Myocyte (in vitro differentiated cells): ENCODE measurements at regions not wholly inside any gene's neighbourhood (a gene's known extent, or its start where the extent isn't known, plus 50 kb on each side); places are given as distances from the start of the nearest gene placed in this dataset.

Experiments
- DNase-seq: peaks from one replicate; pipeline ENCODE4 v3.0.0-alpha.2; 2012; ENCODE audit warnings: low read depth

DNA sequence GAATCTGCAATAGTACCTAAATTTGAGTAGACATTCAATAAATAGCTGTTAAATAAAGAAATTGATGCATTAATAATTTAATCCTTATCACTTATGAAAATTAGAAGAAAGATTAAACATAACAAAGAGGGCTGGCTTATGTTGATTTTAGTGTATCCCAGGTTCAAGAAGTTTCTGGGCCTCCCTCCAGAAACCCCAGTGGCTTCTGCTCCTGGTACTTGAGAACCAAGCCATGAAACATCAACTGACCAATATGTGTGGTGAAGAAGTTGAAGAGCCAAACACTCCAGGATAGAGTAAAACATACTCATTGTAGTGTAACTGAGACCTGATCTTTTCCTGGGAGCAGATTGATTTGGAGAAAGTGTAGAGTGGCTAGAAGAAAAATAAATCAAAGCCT lies 1465.7 kb upstream of the PIK3C3 start:
- no peak for DNase-seq

- no peak for DNase-seq
Observed at GRCh38 chr18:40485318-40485717, 1469.7 kb upstream of the PIK3C3 start.

- DNase-seq: no peak
Observed at GRCh38 chr18:40473221-40474029, 1481.6 kb upstream of the PIK3C3 start.

DNA sequence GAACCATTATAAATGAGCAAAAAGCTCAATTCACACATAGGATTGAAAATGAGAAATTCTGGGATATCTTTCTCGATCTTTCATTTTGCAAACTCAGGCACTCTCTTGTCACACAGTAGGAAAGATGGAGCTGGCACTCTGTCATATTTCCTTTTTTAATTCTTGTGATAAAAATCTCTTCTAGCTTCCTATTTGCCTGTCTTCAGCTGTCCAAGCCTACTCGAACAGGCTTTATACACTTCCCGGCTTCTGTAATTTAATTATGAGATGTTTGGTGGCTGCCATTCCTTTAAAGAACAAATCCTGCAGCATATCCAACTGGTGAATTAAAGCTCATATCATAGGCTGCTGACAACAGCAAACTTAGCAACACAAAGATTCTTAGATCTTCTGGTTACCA lies 1484.3 kb upstream of the PIK3C3 start:
- no peak for DNase-seq

GRCh38 chr18:40469851-40470250 lies 1485.2 kb upstream of the PIK3C3 start:
- DNase-seq: no peak

- no peak for DNase-seq
Observed at GRCh38 chr18:40469316-40469715, 1485.7 kb upstream of the PIK3C3 start.

DNA sequence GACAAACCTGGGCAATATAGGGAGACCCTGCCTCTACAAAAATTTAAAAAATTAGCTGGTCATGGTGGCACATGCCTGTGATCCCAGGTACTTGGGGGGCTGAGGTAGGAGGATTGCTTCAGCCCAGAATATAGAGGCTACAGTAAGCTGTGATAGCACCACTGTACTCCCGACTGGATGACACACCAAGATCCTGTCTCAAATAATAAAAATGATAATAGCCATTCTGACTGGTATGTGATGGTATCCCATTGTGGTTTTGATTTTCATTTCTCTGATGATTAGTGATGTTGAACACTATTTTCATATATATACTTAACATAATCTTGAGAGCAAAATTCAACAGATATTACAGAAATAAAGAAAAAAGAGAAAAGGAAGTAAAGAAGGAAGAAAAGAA lies 1491.0 kb upstream of the PIK3C3 start:
- DNase-seq: no peak

- no peak for DNase-seq
Observed at GRCh38 chr18:40453903-40454302, 1501.1 kb upstream of the PIK3C3 start.

GRCh38 chr18:40452599-40452998 lies 1502.4 kb upstream of the PIK3C3 start:
- DNase-seq: no peak

GRCh38 chr18:40450751-40451150 lies 1504.3 kb upstream of the PIK3C3 start:
- DNase-seq: no peak

GRCh38 chr18:40447820-40448219 lies 1507.2 kb upstream of the PIK3C3 start:
- no peak for DNase-seq

DNA sequence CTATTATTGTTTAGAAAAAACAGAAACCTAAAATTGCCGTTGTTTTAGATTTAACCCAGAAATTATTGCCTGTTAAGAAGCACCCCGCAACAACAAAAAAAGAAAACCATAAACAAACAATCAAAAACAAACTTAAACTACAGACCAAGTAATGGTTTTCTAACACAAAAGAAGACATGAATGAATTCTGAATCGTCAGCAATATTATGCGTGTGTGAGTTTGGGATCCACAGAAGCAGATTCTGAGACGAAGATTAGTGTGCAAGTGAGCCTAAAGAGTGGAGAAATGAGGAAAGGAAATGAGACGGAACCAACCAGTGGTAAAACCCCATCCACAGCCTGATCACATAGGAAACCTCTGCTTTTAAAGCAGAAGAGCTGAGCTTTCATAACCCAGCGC lies 1514.9 kb upstream of the PIK3C3 start:
- DNase-seq: no peak

DNA sequence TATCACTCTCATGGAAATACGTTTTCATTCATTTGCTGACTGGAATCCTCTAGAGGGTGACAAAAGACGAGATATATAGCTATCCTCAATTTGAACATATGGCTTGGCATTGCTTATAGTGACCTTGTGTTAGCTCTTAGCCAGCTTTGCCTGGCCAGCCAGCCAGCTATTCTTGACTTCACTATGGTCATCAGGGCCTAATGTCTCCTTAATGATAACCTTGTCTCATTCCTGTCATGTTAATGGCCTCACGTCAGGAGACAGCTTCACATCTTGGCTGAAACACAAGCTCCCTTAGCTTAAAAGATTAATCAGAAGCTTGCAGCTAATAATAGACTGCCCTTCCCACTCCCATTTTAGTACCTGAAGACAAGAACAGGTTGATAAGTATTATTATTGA lies 1517.5 kb upstream of the PIK3C3 start:
- DNase-seq: no peak

DNA sequence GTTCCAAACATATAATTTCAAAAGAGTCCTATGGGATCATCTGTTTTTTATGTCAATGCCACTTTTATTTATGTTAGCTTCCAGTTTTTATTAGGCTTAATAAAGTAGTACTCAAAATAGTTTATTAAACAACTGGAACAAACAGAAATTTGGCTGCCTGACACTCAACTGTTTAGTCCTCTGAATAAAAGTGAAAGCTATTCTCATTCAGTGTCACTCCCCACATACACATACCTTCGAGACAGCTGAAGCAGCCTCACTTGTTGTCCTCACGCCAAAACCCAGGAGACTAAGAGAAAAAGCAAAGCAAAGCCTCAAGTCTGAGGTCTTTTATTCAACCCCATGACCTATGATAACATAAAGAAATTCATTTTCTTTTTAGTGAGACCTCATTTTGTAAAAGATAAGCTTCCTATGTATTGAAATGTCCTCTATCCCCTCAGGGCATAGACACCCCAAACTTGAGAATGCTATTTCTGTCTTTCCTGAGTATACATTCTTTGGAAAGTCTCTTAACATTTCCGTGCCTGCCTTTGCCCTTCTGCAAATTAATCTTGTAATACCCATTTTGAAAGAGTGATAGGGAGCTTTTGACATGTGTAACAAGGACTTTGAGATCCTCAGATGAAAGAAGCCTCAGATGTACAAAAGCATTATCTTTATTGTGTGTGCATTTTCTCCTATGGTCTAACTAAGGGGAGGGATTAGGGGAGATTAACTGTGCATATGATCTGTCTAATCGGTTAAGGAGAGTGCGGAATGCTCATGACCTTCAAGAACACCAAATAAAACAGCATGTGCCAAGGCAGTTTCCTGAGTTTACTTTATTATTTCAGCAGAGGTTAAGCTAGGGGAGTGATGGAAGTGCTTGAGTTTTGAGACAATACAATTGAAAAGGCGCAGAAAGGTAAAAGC lies 1523.7 kb upstream of the PIK3C3 start:
- DNase-seq: peak; percentile 22

GRCh38 chr18:40423291-40423690 lies 1531.7 kb upstream of the PIK3C3 start:
- no peak for DNase-seq

DNA sequence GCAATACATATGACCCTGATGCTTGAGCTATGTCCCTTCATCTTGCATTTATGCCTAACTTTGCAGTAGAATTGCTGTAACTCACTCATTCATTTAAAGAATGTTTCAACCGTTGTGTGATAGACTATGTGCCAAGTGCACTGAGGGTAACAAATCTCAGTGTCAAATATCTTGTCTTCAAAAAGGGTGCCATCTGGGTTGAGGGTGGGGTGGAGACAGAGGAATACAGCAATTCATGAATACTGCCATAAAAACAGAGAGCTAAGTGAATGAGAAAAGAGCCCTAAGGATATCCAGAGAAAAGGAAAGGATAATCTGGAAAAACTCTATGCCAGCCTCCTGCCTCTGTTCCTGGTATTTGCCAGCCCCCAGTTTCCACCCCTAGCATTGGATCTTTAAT lies 1534.4 kb upstream of the PIK3C3 start:
- no peak for DNase-seq

DNA sequence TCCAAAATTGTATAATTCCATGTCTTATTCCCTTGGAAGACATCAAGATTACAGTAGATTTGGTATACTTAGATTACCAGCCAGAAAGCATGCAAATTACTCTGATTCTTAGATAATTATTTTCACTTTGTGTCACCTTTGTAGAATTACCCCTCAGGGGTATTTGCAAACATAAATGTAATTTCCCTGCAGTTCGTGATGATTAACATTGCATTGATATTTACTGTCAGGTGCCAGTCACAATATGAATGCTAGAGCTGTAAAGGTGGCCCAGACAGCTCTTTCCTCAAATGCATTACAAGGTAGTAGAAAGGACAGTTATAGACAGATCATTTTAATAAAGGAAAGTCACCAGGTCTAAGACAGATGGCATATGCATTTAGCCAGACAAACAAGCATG lies 1537.5 kb upstream of the PIK3C3 start:
- no peak for DNase-seq

DNA sequence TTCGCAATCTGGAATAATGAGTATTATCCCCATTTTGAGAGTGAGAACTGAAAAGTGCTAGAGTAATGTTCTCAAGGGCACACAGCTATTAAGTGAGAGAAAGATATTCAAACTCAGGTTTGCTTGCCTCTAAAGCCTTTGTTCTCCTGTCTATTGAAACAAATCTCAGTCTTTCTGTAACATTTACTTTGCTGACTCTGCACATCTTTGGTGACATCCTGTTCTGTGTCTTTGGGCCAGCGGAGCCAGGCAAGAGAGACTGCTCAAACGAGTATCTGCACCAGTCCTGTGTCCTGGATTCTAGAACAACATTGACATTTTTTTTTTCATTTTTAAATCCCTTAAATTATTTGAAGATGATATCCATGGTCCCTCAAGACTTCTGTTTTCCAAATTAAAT lies 1539.2 kb upstream of the PIK3C3 start:
- no peak for DNase-seq

GRCh38 chr18:40415176-40415791 lies 1539.8 kb upstream of the PIK3C3 start:
- no peak for DNase-seq

GRCh38 chr18:40414155-40414754 lies 1540.8 kb upstream of the PIK3C3 start:
- DNase-seq: no peak

DNA sequence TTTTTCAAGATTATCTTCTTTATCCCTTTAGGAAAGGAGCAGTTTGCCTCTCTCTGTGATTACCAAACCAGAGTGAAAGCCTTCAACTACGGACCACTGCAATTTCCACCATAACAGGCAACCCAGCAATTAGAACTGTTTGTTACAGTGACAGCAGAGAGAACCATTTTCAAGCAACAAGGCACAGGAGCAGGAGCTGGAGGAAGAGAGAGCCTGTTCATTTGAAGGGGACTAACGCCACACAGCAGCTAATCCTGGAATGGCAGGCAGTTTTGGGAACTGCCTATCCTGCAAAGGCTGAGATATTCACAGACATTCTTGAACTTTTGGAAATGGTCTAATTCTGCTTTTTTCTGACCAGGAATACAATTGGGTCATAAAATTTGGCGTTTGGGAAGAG lies 1541.9 kb upstream of the PIK3C3 start:
- DNase-seq: no peak

DNA sequence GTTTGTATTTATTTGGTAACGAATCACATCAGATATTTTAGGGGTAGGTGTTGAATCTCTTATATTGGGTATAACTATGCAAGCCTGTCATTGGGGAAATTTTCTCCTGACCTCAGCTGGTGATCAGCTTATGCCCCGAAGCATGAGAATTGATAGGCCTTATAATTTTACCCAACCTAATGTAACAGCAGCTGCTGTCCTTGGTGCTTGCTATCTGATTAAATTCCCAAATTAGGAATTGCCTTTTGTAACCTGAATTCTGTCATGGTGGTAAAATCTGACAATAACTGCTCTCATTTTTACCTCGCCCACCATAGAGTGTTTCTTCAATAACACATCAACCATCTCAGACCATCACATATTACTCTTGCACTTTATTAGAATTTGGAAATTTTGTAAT lies 1542.6 kb upstream of the PIK3C3 start:
- no peak for DNase-seq
